Activated CD8-positive, alpha-beta memory T cell treated with anti-CD3 and anti-CD28 coated beads, Interleukin-2, amount 50 U/mL, for 24 hours (primary cell): ENCODE measurements at regions not wholly inside any gene's neighbourhood (a gene's known extent, or its start where the extent isn't known, plus 50 kb on each side); places are given as distances from the start of the nearest gene placed in this dataset.
"Not testable (repeated sequence)": the region's sequence is repeated elsewhere in the genome, so short reads cannot be mapped to it uniquely, and the experiment has no call there.

Experiments used
- DNase-seq: peaks from one replicate; pipeline ENCODE4 v3.0.0-alpha.2; 2020; ENCODE audit errors: extremely low read depth

- no peak for DNase-seq
Measured at GRCh38 chr4:1589098-1589497, 95.0 kb downstream of the FAM53A start.

GRCh38 chr4:1588306-1588705, 95.8 kb downstream of the FAM53A start:
- DNase-seq = no peak

- no peak for DNase-seq
Measured at GRCh38 chr4:1584498-1584897, 99.6 kb downstream of the FAM53A start.

GRCh38 chr4:1583859-1584258, 100.3 kb downstream of the FAM53A start:
- DNase-seq = no peak

GRCh38 chr4:1583051-1583785, 100.9 kb downstream of the FAM53A start:
- DNase-seq = no peak

GRCh38 chr4:1582227-1582626, 101.9 kb downstream of the FAM53A start:
- no peak for DNase-seq

GRCh38 chr4:1581164-1581894, 102.8 kb downstream of the FAM53A start:
- DNase-seq = peak; percentile 66

- not testable (repeated sequence) for DNase-seq
Measured at GRCh38 chr4:1580692-1581012, 103.5 kb downstream of the FAM53A start.

- peak; percentile 65 for DNase-seq
Measured at GRCh38 chr4:1579901-1580691, 104.0 kb downstream of the FAM53A start.

GRCh38 chr4:1579001-1579900, 104.9 kb downstream of the FAM53A start:
- peak; percentile 41 for DNase-seq

- DNase-seq = no peak
Measured at GRCh38 chr4:1578251-1578773, 105.8 kb downstream of the FAM53A start.

- no peak for DNase-seq
Measured at GRCh38 chr4:1577822-1578217, 106.3 kb downstream of the FAM53A start.

GRCh38 chr4:1576961-1577821, 106.9 kb downstream of the FAM53A start:
- no peak for DNase-seq

GRCh38 chr4:1576304-1576960, 107.7 kb downstream of the FAM53A start:
- DNase-seq = no peak

- DNase-seq = no peak
Measured at GRCh38 chr4:1575418-1576303, 108.5 kb downstream of the FAM53A start.

- DNase-seq = no peak
Measured at GRCh38 chr4:1574601-1575417, 109.3 kb downstream of the FAM53A start.

GRCh38 chr4:1573830-1574459, 110.2 kb downstream of the FAM53A start:
- no peak for DNase-seq
